RWPE2 (cell line): ENCODE measurements at regions not wholly inside any gene's neighbourhood (a gene's known extent, or its start where the extent isn't known, plus 50 kb on each side); places are given as distances from the start of the nearest gene placed in this dataset.

Experiments used
- ATAC-seq: fragments of 200-7000 bp; cut with Tn5 transposase; 3 replicates; pipeline ENCODE4 v1.9.1; 2021; ENCODE audit warnings: low read depth
- DNase-seq: peaks from one replicate; pipeline ENCODE4 v3.0.0-alpha.2; 2020; ENCODE audit warnings: low spot score
- H3K27ac ChIP-seq: fragments of 450-650 bp; 2 replicates; pipeline ENCODE4 v1.5.1; 2017; ENCODE audit warnings: mild to moderate bottlenecking; ENCODE audit not compliant: poor library complexity, severe bottlenecking
- H3K27me3 ChIP-seq: fragments of 250-450 bp; sonication (Bioruptor Pico); 2 replicates; pipeline ENCODE4 v1.5.1; 2021; ENCODE audit warnings: mild to moderate bottlenecking, moderate library complexity; ENCODE audit not compliant: insufficient read depth, poor library complexity, severe bottlenecking
- H3K36me3 ChIP-seq: fragments of 250-450 bp; sonication (Bioruptor Pico); 2 replicates; pipeline ENCODE4 v1.5.1; 2020; ENCODE audit warnings: low read depth, mild to moderate bottlenecking, moderate library complexity
- H3K4me1 ChIP-seq: fragments of 250-450 bp; sonication (Bioruptor Pico); 2 replicates; pipeline ENCODE4 v1.5.1; 2021; ENCODE audit warnings: mild to moderate bottlenecking, moderate library complexity; ENCODE audit not compliant: insufficient read depth, poor library complexity, severe bottlenecking
- H3K4me3 ChIP-seq: fragments of 250-450 bp; sonication (Bioruptor Pico); 2 replicates; pipeline ENCODE4 v1.5.1; 2021; ENCODE audit warnings: mild to moderate bottlenecking, moderate library complexity; ENCODE audit not compliant: severe bottlenecking
- H3K9me3 ChIP-seq: fragments of 250-450 bp; sonication (Bioruptor Pico); 2 replicates; pipeline ENCODE4 v1.5.1; 2021; ENCODE audit warnings: mild to moderate bottlenecking, moderate library complexity; ENCODE audit not compliant: severe bottlenecking
- TF ChIP-seq, protein P1 (sequence below): fragments of 450-650 bp; IDR thresholded peaks from one replicate; pipeline ENCODE4 v1.5.1; 2017; ENCODE audit warnings: mild to moderate bottlenecking, moderate library complexity; ENCODE audit not compliant: poor library complexity, severe bottlenecking

DNA sequence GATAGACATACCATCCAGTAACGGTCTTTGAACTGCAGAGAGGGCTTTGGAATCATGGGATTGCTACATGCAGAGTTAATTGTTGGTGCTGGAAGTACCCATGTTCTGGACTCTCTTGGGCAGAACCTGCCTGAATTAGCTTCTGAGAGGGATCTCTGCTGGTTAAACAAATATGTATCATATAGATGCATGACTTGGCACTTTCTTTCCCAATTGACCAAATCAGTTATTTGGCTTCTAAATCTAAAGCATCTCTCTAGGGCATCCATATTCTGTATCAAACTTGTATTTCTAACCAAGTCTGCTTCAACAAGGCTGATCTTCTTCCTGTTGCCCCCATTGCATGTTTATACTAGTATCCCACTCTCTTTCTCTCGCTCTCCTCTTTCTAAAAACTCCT is 336.7 kb upstream of the CELF4 start:
- ATAC-seq (no peak), DNase-seq (no peak)
- Histone ChIP-seq H3K27me3 (no peaks in the 10 kb centered on the region), H3K4me1 (no peaks in the 10 kb centered on the region), H3K9me3 (no peaks in the 10 kb centered on the region), H3K27ac (no peak overlapping the region), H3K36me3 (no peaks in the 10 kb centered on the region), H3K4me3 (no peak overlapping the region)
- TF ChIP-seq, protein P1, sequence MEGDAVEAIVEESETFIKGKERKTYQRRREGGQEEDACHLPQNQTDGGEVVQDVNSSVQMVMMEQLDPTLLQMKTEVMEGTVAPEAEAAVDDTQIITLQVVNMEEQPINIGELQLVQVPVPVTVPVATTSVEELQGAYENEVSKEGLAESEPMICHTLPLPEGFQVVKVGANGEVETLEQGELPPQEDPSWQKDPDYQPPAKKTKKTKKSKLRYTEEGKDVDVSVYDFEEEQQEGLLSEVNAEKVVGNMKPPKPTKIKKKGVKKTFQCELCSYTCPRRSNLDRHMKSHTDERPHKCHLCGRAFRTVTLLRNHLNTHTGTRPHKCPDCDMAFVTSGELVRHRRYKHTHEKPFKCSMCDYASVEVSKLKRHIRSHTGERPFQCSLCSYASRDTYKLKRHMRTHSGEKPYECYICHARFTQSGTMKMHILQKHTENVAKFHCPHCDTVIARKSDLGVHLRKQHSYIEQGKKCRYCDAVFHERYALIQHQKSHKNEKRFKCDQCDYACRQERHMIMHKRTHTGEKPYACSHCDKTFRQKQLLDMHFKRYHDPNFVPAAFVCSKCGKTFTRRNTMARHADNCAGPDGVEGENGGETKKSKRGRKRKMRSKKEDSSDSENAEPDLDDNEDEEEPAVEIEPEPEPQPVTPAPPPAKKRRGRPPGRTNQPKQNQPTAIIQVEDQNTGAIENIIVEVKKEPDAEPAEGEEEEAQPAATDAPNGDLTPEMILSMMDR: no peak

DNA sequence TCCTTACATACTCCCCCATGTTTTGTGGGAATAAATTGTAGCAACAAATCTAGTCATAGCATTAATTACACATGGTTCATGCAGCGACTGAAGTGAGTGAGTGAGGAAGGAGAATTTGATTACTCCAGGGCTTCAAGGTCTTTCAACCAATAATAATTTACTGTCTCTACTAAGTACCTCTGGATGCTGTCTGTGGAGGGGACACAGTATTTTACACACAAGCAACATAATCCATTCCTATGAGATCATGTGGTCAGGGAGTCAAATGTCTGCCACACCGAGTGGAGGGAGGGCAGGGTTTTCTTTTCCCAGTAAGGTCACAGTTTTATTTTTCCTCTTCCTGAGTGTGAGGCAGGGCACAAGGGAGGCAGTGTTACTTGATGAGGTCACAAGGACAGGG is 334.7 kb upstream of the CELF4 start:
- Histone ChIP-seq H3K36me3 (no peaks in the 10 kb centered on the region), H3K27me3 (no peaks in the 10 kb centered on the region), H3K4me1 (no peaks in the 10 kb centered on the region), H3K9me3 (no peaks in the 10 kb centered on the region), H3K4me3 (no peak overlapping the region), H3K27ac (no peak overlapping the region)
- TF ChIP-seq, protein P1: no peak
- DNase-seq (no peak), ATAC-seq (no peak)

DNA sequence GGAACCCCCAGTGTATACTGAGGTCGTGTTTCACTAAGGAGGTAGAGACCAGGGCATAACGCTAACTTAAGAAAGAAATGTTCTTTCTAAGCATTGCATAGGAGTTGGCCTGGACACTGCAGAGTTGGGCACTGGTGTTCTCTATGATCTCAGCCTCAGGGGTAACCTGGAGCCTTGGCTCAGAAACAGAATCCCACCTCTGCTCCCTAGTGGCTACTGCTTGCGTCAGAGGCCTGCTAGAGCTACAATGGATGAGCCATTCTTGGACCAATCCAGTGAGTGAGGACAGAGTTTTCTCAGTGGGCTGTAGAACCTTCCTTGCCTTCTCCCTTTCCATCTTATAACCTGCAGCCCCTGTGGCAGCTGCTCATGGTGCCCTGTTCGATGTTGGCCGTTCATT is 324.4 kb upstream of the CELF4 start:
- no peak for DNase-seq
- Histone ChIP-seq H3K4me1 (no peaks in the 10 kb centered on the region), H3K4me3 (no peak overlapping the region), H3K36me3 (no peaks in the 10 kb centered on the region), H3K27ac (no peak overlapping the region), H3K9me3 (no peaks in the 10 kb centered on the region), H3K27me3 (no peaks in the 10 kb centered on the region)
- TF ChIP-seq, protein P1: no peak
- ATAC-seq: no peak

DNA sequence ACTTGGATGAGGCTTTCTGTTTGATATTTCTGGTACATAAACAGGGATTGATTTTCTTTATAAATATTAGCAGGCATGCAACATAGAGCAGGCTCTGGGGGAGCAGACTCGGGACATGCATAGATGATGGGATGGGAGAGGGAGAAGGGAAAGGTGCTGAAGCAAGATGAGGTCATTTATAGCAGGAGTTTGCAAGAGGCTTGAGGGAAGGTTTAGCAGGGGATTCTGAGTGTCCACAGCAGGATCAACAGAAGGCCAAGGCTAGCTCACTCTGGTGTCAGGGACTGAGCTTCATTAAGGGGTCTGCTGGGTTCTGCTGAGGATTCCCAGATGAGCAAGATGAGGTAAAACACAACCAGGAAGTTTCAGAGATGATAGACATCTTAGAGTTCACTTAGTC is 309.1 kb upstream of the CELF4 start:
- TF ChIP-seq, protein P1: no peak
- Histone ChIP-seq H3K4me1 (no peaks in the 10 kb centered on the region), H3K27me3 (no peaks in the 10 kb centered on the region), H3K27ac (no peak overlapping the region), H3K4me3 (no peak overlapping the region), H3K9me3 (no peaks in the 10 kb centered on the region), H3K36me3 (no peaks in the 10 kb centered on the region)
- ATAC-seq (no peak), DNase-seq (no peak)

DNA sequence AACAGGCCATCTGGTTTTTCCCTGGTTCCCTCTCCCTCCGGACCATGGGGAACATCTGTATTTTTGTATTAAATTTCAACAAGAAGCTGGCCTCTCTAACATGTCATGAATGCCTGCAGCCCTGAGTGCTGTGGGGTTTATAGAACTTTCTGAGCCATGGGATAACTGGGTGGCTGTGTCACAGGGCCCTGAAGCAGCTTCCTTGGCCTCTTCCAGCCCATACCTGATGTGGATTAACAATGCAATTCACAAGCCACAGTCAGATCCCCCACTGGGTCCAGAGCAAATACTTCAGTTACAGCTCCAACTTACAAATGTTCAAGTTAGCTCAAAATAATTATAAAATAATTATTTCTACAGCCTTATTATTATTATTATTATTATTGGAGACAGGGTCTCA is 307.8 kb upstream of the CELF4 start:
- Histone ChIP-seq H3K36me3 (no peaks in the 10 kb centered on the region), H3K4me1 (no peaks in the 10 kb centered on the region), H3K27me3 (no peaks in the 10 kb centered on the region), H3K4me3 (no peak overlapping the region), H3K27ac (no peak overlapping the region), H3K9me3 (no peaks in the 10 kb centered on the region)
- ATAC-seq (no peak), DNase-seq (no peak)
- TF ChIP-seq, protein P1: no peak
